OCI-LY1 (cell line): ENCODE measurements at regions not wholly inside any gene's neighbourhood (a gene's known extent, or its start where the extent isn't known, plus 50 kb on each side); places are given as distances from the start of the nearest gene placed in this dataset.

Experiments
- H2AFZ ChIP-seq: fragments of 200-600 bp; sonication (generic), shearing (Covaris generic); 2 replicates; pipeline ENCODE4 v1.6.0; 2014; ENCODE audit warnings: antibody characterized with exemption, mild to moderate bottlenecking, low read length
- H3F3A ChIP-seq: fragments of 200-600 bp; sonication (generic), shearing (Covaris generic); 2 replicates; pipeline ENCODE4 v1.6.0; 2014; ENCODE audit warnings: mild to moderate bottlenecking, antibody characterized with exemption, low read length, moderate library complexity; ENCODE audit not compliant: insufficient read depth
- H3K27ac ChIP-seq: fragments of 200-600 bp; sonication (generic); 2 replicates; pipeline ENCODE4 v1.5.1; 2014; ENCODE audit warnings: low read length, mixed run types, mild to moderate bottlenecking, low read depth; ENCODE audit not compliant: poor library complexity, severe bottlenecking
- H3K27me3 ChIP-seq: fragments of 200-600 bp; sonication (generic); 2 replicates; pipeline ENCODE4 v1.6.0; 2014; ENCODE audit warnings: antibody characterized with exemption, mild to moderate bottlenecking, low read length, moderate library complexity; ENCODE audit not compliant: insufficient read depth
- H3K36me3 ChIP-seq: fragments of 200-600 bp; sonication (generic); 2 replicates; pipeline ENCODE4 v1.6.1; 2014; ENCODE audit warnings: mild to moderate bottlenecking, antibody characterized with exemption, low read length, moderate library complexity, mixed read lengths; ENCODE audit not compliant: insufficient read depth
- H3K4me1 ChIP-seq: fragments of 200-600 bp; sonication (generic); 2 replicates; pipeline ENCODE4 v1.5.1; 2014; ENCODE audit warnings: mild to moderate bottlenecking, low read length, moderate library complexity; ENCODE audit not compliant: insufficient read depth, severe bottlenecking
- H3K4me2 ChIP-seq: fragments of 200-600 bp; sonication (generic), shearing (Covaris generic); 2 replicates; pipeline ENCODE4 v1.6.1; 2014; ENCODE audit warnings: low read length
- H3K4me3 ChIP-seq: fragments of 200-600 bp; sonication (generic); 2 replicates; pipeline ENCODE4 v1.5.1; 2014; ENCODE audit warnings: low read length, low read depth, mild to moderate bottlenecking, mixed read lengths; ENCODE audit not compliant: poor library complexity, severe bottlenecking
- H3K79me2 ChIP-seq: fragments of 200-600 bp; shearing (Covaris generic); 2 replicates; pipeline ENCODE4 v1.6.1; 2016; ENCODE audit warnings: mixed run types, low read length, mixed read lengths; ENCODE audit not compliant: insufficient read depth
- H3K9ac ChIP-seq: fragments of 200-600 bp; sonication (generic), shearing (Covaris generic); 2 replicates; pipeline ENCODE4 v1.6.1; 2014; ENCODE audit warnings: mild to moderate bottlenecking, low read length, mixed read lengths
- H3K9me2 ChIP-seq: fragments of 200-600 bp; sonication (generic), shearing (Covaris generic); 2 replicates; pipeline ENCODE4 v1.6.1; 2014; ENCODE audit warnings: low read depth, mild to moderate bottlenecking, low read length, mixed read lengths
- H3K9me3 ChIP-seq: fragments of 200-600 bp; shearing (Covaris generic); 2 replicates; pipeline ENCODE4 v1.6.1; 2014; ENCODE audit warnings: low read length, mixed read lengths
- H4K20me1 ChIP-seq: fragments of 200-600 bp; sonication (generic), shearing (Covaris generic); 2 replicates; pipeline ENCODE4 v1.6.0; 2016; ENCODE audit warnings: mild to moderate bottlenecking, low read length; ENCODE audit not compliant: insufficient read depth
- EZH2 ChIP-seq: fragments of 200-600 bp; sonication (generic), shearing (Covaris generic); IDR thresholded peaks from 2 replicates; pipeline ENCODE4 v1.8.0; 2017; ENCODE audit warnings: borderline replicate concordance, mixed run types, mild to moderate bottlenecking, antibody characterized with exemption, low read length, moderate library complexity, mixed read lengths
- TF ChIP-seq, protein P1 (sequence below): fragments of 200-600 bp; sonication (generic), shearing (Covaris generic); IDR thresholded peaks from 2 replicates; pipeline ENCODE4 v1.5.1; 2017; ENCODE audit warnings: mild to moderate bottlenecking, antibody characterized with exemption, low read length, moderate library complexity, mixed read lengths

DNA sequence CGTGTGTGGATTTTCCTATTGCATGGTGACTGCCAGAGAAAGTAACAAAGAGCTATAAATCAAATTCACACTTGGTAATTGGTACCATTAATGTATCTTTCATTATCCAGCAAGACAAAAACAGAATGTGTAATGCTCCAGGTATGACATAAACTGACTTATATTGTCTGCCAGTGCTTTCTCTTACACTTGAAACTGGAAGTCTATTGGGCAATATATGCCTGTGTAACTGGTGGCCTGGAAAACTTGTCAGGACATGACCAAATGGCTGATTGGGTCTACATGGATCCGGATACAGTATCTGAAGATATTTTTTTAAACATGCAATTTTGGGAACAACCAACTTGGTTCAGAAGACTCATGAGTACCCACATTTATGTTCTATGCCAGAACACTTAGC lies 174.6 kb upstream of the ARHGAP42 start:
- no peaks in the 10 kb centered on the region for H4K20me1 ChIP-seq
- no peaks in the 10 kb centered on the region for H3K79me2 ChIP-seq
- H3K27ac ChIP-seq: no peak overlapping the region
- no peaks in the 10 kb centered on the region for H3F3A ChIP-seq
- no peak overlapping the region for H2AFZ ChIP-seq
- TF ChIP-seq EZH2: no peak
- TF ChIP-seq, protein P1, sequence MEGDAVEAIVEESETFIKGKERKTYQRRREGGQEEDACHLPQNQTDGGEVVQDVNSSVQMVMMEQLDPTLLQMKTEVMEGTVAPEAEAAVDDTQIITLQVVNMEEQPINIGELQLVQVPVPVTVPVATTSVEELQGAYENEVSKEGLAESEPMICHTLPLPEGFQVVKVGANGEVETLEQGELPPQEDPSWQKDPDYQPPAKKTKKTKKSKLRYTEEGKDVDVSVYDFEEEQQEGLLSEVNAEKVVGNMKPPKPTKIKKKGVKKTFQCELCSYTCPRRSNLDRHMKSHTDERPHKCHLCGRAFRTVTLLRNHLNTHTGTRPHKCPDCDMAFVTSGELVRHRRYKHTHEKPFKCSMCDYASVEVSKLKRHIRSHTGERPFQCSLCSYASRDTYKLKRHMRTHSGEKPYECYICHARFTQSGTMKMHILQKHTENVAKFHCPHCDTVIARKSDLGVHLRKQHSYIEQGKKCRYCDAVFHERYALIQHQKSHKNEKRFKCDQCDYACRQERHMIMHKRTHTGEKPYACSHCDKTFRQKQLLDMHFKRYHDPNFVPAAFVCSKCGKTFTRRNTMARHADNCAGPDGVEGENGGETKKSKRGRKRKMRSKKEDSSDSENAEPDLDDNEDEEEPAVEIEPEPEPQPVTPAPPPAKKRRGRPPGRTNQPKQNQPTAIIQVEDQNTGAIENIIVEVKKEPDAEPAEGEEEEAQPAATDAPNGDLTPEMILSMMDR: no peak
- H3K4me3 ChIP-seq: no peak overlapping the region
- H3K9me3 ChIP-seq: no peaks in the 10 kb centered on the region
- no peaks in the 10 kb centered on the region for H3K36me3 ChIP-seq
- H3K27me3 ChIP-seq: no peaks in the 10 kb centered on the region
- no peaks in the 10 kb centered on the region for H3K4me1 ChIP-seq
- no peak overlapping the region for H3K9ac ChIP-seq
- H3K4me2 ChIP-seq: no peak overlapping the region
- H3K9me2 ChIP-seq: no peaks in the 10 kb centered on the region

DNA sequence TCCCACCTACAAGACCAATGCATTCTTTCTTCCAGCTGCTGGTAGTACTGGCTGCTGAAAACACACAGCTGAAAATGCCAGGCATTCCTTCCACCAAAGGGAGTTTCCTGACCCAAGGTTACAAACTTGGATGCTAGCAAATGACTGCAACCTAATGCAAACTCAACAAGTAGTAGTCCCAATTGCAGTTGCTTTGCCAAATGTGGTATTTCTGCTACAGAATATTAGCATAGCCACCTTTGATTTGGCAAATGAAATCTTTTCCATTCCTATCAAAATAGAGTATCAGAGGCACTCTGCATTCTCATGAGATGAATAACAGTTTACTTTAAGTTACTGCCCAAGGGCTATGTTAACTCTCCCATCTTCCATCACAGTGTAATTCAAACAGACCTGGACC lies 172.0 kb upstream of the ARHGAP42 start:
- H3K27ac ChIP-seq: no peak overlapping the region
- H2AFZ ChIP-seq: no peak overlapping the region
- H3K4me1 ChIP-seq: no peaks in the 10 kb centered on the region
- TF ChIP-seq, protein P1: no peak
- no peak for TF ChIP-seq EZH2
- no peaks in the 10 kb centered on the region for H3K27me3 ChIP-seq
- H4K20me1 ChIP-seq: no peaks in the 10 kb centered on the region
- no peak overlapping the region for H3K4me2 ChIP-seq
- no peaks in the 10 kb centered on the region for H3K79me2 ChIP-seq
- no peaks in the 10 kb centered on the region for H3K36me3 ChIP-seq
- no peak overlapping the region for H3K9ac ChIP-seq
- H3K9me3 ChIP-seq: no peaks in the 10 kb centered on the region
- H3K4me3 ChIP-seq: no peak overlapping the region
- H3K9me2 ChIP-seq: no peaks in the 10 kb centered on the region
- no peaks in the 10 kb centered on the region for H3F3A ChIP-seq

DNA sequence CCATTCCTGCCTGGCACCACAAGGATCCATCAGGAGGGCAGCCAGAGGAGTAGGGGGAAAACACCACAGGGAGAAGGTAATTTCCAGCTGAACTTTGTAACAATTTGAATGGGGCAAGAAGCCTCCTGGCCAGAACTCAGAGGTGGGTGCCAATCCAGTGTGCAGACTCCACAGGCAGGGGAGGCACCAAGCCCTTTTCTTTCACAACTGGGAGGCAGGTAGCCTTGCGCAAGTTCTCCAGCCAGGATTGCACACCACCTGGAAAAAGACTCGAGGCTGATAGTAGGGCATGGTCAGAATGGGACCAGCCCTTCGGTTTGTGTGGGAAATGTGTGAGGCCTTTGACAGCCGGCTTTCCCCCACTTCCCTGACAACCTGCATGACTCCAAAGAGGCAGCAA lies 161.9 kb upstream of the ARHGAP42 start:
- Histone ChIP-seq H3K27me3 (no peaks in the 10 kb centered on the region), H2AFZ (no peak overlapping the region), H3K36me3 (no peaks in the 10 kb centered on the region), H3K4me1 (no peaks in the 10 kb centered on the region), H3K27ac (no peak overlapping the region), H3K9me2 (no peaks in the 10 kb centered on the region), H3K4me3 (no peak overlapping the region), H3K9ac (no peak overlapping the region), H3K9me3 (no peaks in the 10 kb centered on the region), H3K4me2 (no peak overlapping the region), H3K79me2 (no peaks in the 10 kb centered on the region), H4K20me1 (no peaks in the 10 kb centered on the region), H3F3A (no peaks in the 10 kb centered on the region)
- TF ChIP-seq, protein P1: no peak
- no peak for TF ChIP-seq EZH2
